ENCODE measurements at regions not wholly inside any gene's neighbourhood (a gene's known extent, or its start where the extent isn't known, plus 50 kb on each side); places are given as distances from the start of the nearest gene placed in this dataset.

- no peak for TF ChIP-seq CTCF (IDR thresholded peaks at IDR 0.05; ENCODE audit: borderline replicate concordance, control extremely low read depth, extremely low read depth, insufficient read depth, missing control alignments)
- no peak for DNase-seq (ENCODE audit: low spot score)
- in situ Hi-C loops (cut with MboI; ENCODE audit: low sequenced_read_pairs, unreplicated experiment) = loop anchor here (10.0 kb wide), 1 partner anchor 87 kb away; no protein-coding TSS in a partner anchor
Measured at GRCh38 chr5:17401470-17402288, 96.4 kb upstream of the TAF11L2 start.

DNA sequence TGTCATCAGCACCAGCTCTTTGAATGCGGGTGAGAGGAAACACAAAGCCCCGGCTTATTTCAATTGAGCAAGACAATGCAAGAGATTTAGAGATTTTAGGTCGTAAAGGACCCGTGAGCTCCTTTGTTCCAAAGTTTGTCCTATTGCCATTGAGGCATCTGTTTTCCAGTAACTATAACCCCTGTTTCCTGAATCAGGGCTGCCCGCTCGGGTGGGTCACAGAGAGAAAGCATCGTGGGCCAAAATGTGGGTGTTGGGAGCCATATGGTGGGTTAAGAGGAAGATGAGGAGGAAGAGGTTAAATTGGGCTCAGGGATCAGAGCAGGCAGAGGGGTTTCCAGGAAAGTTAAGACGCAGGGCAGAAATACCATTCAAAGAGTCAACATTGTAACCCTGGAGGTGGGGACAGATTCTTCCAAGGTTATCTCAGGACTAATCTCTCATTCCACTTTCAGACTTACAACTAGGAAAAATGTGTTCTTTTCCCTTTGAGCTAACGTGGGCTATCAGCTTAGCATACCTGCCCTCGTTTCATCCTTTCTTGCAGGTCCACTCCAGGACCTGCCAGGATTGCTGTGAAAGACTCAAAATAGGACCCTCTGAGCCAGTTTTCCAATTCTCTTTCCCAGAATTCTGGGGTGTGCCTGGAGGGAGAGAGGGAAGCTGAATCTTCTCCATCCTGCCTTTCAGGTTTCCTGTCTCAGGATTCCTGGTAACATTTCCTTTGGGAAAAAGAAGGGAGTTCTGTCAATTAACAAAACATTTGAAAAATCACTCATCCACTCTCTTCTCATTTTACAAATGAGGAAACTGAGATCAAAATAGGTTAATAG lies 95.5 kb upstream of the TAF11L2 start:
- no peak for DNase-seq (ENCODE audit: low spot score)
- in situ Hi-C loops (cut with MboI; ENCODE audit: low sequenced_read_pairs, unreplicated experiment) = loop anchor here (10.0 kb wide), 1 partner anchor 88 kb away; no protein-coding TSS in a partner anchor
- no peak for TF ChIP-seq CTCF (IDR thresholded peaks at IDR 0.05; ENCODE audit: borderline replicate concordance, control extremely low read depth, extremely low read depth, insufficient read depth, missing control alignments)

GRCh38 chr5:17403695-17404490 lies 94.1 kb upstream of the TAF11L2 start:
- in situ Hi-C loops (cut with MboI; ENCODE audit: low sequenced_read_pairs, unreplicated experiment) = loop anchor here (10.0 kb wide), 1 partner anchor 89 kb away; no protein-coding TSS in a partner anchor

DNA sequence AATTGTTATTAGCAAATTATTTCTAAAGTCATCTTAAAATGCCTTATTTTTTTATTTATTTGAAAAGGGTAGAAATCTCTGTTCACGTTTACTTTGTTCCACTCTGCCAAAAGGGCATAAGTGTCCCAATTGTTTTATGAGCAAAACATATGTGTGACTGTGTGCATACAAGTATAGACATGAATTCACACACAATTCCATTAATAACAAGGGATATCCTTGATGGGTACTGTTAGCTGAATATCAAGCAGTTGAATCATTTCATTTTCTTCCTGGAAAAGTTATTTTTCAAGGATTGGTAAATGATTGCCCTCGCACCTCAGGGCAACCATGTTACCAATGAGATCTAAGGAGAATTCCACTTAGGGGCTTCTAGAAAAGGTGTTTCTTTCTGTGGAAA lies 92.1 kb upstream of the TAF11L2 start:
- DNase-seq (ENCODE audit: low spot score) = no peak
- in situ Hi-C loops (cut with MboI; ENCODE audit: low sequenced_read_pairs, unreplicated experiment) = loop anchor here (10.0 kb wide), 1 partner anchor 91 kb away; no protein-coding TSS in a partner anchor
- no peak for TF ChIP-seq CTCF (IDR thresholded peaks at IDR 0.05; ENCODE audit: borderline replicate concordance, control extremely low read depth, extremely low read depth, insufficient read depth, missing control alignments)

More at GRCh38 chr5:17403695-17404490, 94.1 kb upstream of the TAF11L2 start:
- no peak for DNase-seq (ENCODE audit: low spot score)
- no peak for TF ChIP-seq CTCF (IDR thresholded peaks at IDR 0.05; ENCODE audit: borderline replicate concordance, control extremely low read depth, extremely low read depth, insufficient read depth, missing control alignments)

GRCh38 chr5:17406423-17406838 lies 91.6 kb upstream of the TAF11L2 start:
- no peak for TF ChIP-seq CTCF (IDR thresholded peaks at IDR 0.05; ENCODE audit: borderline replicate concordance, control extremely low read depth, extremely low read depth, insufficient read depth, missing control alignments)
- no peak for DNase-seq (ENCODE audit: low spot score)
- in situ Hi-C loops (cut with MboI; ENCODE audit: low sequenced_read_pairs, unreplicated experiment) = loop anchor here (10.0 kb wide), 1 partner anchor 92 kb away; no protein-coding TSS in a partner anchor

Measured in GM13976 (cell line).